ENCODE measurements at regions not wholly inside any gene's neighbourhood (a gene's known extent, or its start where the extent isn't known, plus 50 kb on each side); places are given as distances from the start of the nearest gene placed in this dataset.

- ChIA-PET CTCF (no interaction called here), POLR2A (no interaction called here)
- H3K9me3 Mint-ChIP-seq (ENCODE audit: low read depth) = peaks cover 3% of the 10 kb centered on the region
- DNase-seq (no peak), ATAC-seq (no peak)
- no peaks in the 10 kb centered on the region for H3K27me3 Mint-ChIP-seq
- H3K36me3 Mint-ChIP-seq (ENCODE audit: low read depth) = peaks cover 4% of the 10 kb centered on the region
- H3K4me3 Mint-ChIP-seq = no peak overlapping the region
- no peaks in the 10 kb centered on the region for H3K4me1 Mint-ChIP-seq
- intact Hi-C loops (cut with DNase I, micrococcal nuclease) = no loop called here
- H3K27ac Mint-ChIP-seq = no peak overlapping the region
These were observed 85.5 kb downstream of the RMI2 start for GRCh38 chr16:11430601-11431317.

GRCh38 chr16:11431915-11432465, 86.7 kb downstream of the RMI2 start:
- Mint-ChIP-seq H3K36me3 (ENCODE audit: low read depth) (peaks cover 4% of the 10 kb centered on the region), H3K4me3 (no peak overlapping the region), H3K27ac (no peak overlapping the region), H3K27me3 (no peaks in the 10 kb centered on the region), H3K4me1 (no peaks in the 10 kb centered on the region), H3K9me3 (ENCODE audit: low read depth) (peaks cover 3% of the 10 kb centered on the region)
- intact Hi-C loops (cut with DNase I, micrococcal nuclease) = no loop called here
- POLR2A ChIA-PET = no interaction called here
- CTCF ChIA-PET = interaction anchor here (0.8 to 1.7 kb wide), 4 partner anchors 13 to 39 kb away, joined by 3 to 5 read pairs (median 4); no protein-coding TSS in a partner anchor
- DNase-seq (no peak), ATAC-seq (no peak)

DNA sequence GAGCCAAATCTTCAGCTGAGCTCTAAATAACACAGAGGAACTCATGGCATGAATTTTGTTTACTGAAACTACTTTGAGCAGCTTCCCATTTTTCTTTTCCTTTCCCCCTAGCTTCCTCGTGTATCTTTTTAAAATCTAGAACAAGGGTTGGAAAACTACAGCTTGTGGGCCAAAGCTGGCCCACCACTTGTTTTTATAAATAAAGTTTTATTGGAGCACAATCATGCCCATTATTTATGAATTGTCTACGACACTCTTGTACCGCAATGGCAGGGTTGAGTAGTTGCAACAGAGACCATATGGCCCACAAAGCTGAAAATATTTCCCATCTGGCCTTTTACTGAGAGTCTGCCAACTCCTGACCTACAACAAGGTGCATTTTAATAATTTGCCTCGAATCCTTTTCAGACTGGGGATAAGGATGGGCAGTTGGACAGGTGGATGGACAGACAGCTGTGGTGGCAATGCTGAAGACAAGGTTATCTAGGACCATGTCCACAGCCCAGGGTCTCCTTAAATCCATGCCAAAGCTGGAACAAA, 87.7 kb downstream of the RMI2 start:
- Mint-ChIP-seq H3K4me3 (no peak overlapping the region), H3K27me3 (no peaks in the 10 kb centered on the region), H3K4me1 (no peaks in the 10 kb centered on the region), H3K27ac (no peak overlapping the region), H3K9me3 (ENCODE audit: low read depth) (peaks cover 3% of the 10 kb centered on the region), H3K36me3 (ENCODE audit: low read depth) (peaks cover 4% of the 10 kb centered on the region)
- ChIA-PET POLR2A (no interaction called here), CTCF (interaction anchor here (0.6 to 1.7 kb wide), 4 partner anchors 12 to 759 kb away, joined by 3 to 5 read pairs (median 4); no protein-coding TSS in a partner anchor)
- no peak for DNase-seq
- no peak for ATAC-seq
- intact Hi-C loops (cut with DNase I, micrococcal nuclease) = no loop called here

DNA sequence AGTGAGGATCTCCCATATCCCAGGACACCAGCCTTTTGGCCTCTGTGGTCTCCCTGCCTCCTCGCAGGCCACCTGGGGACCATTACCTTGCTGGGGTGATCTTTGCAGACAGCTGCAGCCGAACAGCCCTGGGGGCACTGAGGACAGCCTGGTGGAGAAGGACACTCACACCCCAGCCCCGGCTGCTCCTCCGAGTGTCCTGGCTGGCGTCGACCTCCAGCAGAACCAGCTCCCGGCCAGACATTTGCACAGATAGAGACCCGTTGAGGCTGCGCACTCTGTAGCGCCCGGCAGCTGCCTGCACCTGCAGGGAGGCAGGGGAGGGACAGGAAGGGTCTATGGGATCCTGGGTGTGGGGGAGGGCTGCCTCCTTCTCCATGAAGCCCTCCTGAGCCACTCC, 90.3 kb downstream of the RMI2 start:
- DNase-seq (no peak), ATAC-seq (no peak)
- H3K4me3 Mint-ChIP-seq = no peak overlapping the region
- CTCF ChIA-PET = interaction anchor here (1.4 kb wide), 1 partner anchor 27 kb away, joined by 4 read pairs; no protein-coding TSS in a partner anchor
- no peaks in the 10 kb centered on the region for H3K27me3 Mint-ChIP-seq
- POLR2A ChIA-PET = interaction anchor here (0.7 kb wide), 1 partner anchor 307 kb away, joined by 4 read pairs; the partner anchor contains the start of gene TXNDC11
- H3K9me3 Mint-ChIP-seq (ENCODE audit: low read depth) = peaks cover 12% of the 10 kb centered on the region
- H3K36me3 Mint-ChIP-seq (ENCODE audit: low read depth) = peaks cover 8% of the 10 kb centered on the region
- H3K4me1 Mint-ChIP-seq = no peaks in the 10 kb centered on the region
- intact Hi-C loops (cut with DNase I, micrococcal nuclease) = no loop called here
- no peak overlapping the region for H3K27ac Mint-ChIP-seq

GRCh38 chr16:11437069-11437468, 91.8 kb downstream of the RMI2 start:
- H3K4me3 Mint-ChIP-seq = no peak overlapping the region
- no peaks in the 10 kb centered on the region for H3K4me1 Mint-ChIP-seq
- intact Hi-C loops (cut with DNase I, micrococcal nuclease) = no loop called here
- H3K27ac Mint-ChIP-seq = no peak overlapping the region
- no peaks in the 10 kb centered on the region for H3K27me3 Mint-ChIP-seq
- CTCF ChIA-PET = interaction anchor here (0.8 kb wide), 1 partner anchor 20 kb away, joined by 4 read pairs; no protein-coding TSS in a partner anchor
- ATAC-seq (no peak), DNase-seq (no peak)
- POLR2A ChIA-PET = no interaction called here
- H3K9me3 Mint-ChIP-seq (ENCODE audit: low read depth) = peaks cover 14% of the 10 kb centered on the region
- peaks cover 6% of the 10 kb centered on the region for H3K36me3 Mint-ChIP-seq (ENCODE audit: low read depth)

GRCh38 chr16:11439790-11440656, 94.8 kb downstream of the RMI2 start:
- ATAC-seq (no peak), DNase-seq (no peak)
- ChIA-PET POLR2A (no interaction called here), CTCF (no interaction called here)
- Mint-ChIP-seq H3K36me3 (ENCODE audit: low read depth) (peaks cover 4% of the 10 kb centered on the region), H3K27me3 (no peaks in the 10 kb centered on the region), H3K4me3 (no peak overlapping the region), H3K9me3 (ENCODE audit: low read depth) (peaks cover 12% of the 10 kb centered on the region), H3K4me1 (no peaks in the 10 kb centered on the region), H3K27ac (no peak overlapping the region)
- intact Hi-C loops (cut with DNase I, micrococcal nuclease) = no loop called here

- Mint-ChIP-seq H3K4me1 (no peaks in the 10 kb centered on the region), H3K9me3 (ENCODE audit: low read depth) (peaks cover 12% of the 10 kb centered on the region), H3K27ac (no peak overlapping the region), H3K4me3 (no peak overlapping the region), H3K27me3 (no peaks in the 10 kb centered on the region), H3K36me3 (ENCODE audit: low read depth) (peaks cover 4% of the 10 kb centered on the region)
- DNase-seq (no peak), ATAC-seq (no peak)
- intact Hi-C loops (cut with DNase I, micrococcal nuclease) = no loop called here
- CTCF ChIA-PET = no interaction called here
- POLR2A ChIA-PET = no interaction called here
These were observed 95.4 kb downstream of the RMI2 start for GRCh38 chr16:11440657-11441012.

DNA sequence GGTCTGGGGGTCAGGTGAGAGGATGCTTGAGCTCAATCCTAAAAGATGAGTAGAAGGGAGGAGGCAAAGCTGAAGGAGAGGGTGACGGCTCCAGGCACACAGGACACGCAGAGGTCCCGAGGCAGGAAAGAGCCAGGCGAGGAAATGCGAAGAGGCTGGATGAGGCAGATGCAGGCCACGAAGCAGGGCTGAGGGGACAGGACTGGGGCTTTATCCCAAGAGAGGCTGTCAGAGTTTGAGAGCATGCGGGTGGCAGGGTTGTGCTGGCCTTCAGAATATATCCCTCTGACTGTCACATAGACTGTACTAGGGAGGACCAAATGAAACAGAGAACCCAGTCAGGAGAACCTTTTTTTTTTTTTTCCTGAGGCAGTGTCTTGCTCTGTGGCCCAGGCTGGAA, 100.2 kb downstream of the RMI2 start:
- no peak overlapping the region for H3K27ac Mint-ChIP-seq
- intact Hi-C loops (cut with DNase I, micrococcal nuclease) = no loop called here
- ATAC-seq (no peak), DNase-seq (no peak)
- ChIA-PET POLR2A (no interaction called here), CTCF (interaction anchor here (1.0 to 1.4 kb wide), 2 partner anchors 13 to 38 kb away, joined by 4 read pairs; no protein-coding TSS in a partner anchor)
- H3K27me3 Mint-ChIP-seq = no peaks in the 10 kb centered on the region
- no peak overlapping the region for H3K4me3 Mint-ChIP-seq
- peaks cover 4% of the 10 kb centered on the region for H3K9me3 Mint-ChIP-seq (ENCODE audit: low read depth)
- no peaks in the 10 kb centered on the region for H3K4me1 Mint-ChIP-seq
- no peaks in the 10 kb centered on the region for H3K36me3 Mint-ChIP-seq (ENCODE audit: low read depth)

- no peak overlapping the region for H3K27ac Mint-ChIP-seq
- H3K9me3 Mint-ChIP-seq (ENCODE audit: low read depth) = no peaks in the 10 kb centered on the region
- H3K4me1 Mint-ChIP-seq = no peaks in the 10 kb centered on the region
- intact Hi-C loops (cut with DNase I, micrococcal nuclease) = no loop called here
- H3K36me3 Mint-ChIP-seq (ENCODE audit: low read depth) = no peaks in the 10 kb centered on the region
- ChIA-PET POLR2A (no interaction called here), CTCF (interaction anchor here (0.6 kb wide), 1 partner anchor 51 kb away, joined by 3 read pairs; no protein-coding TSS in a partner anchor)
- H3K4me3 Mint-ChIP-seq = no peak overlapping the region
- DNase-seq (no peak), ATAC-seq (no peak)
- H3K27me3 Mint-ChIP-seq = no peaks in the 10 kb centered on the region
These were observed 101.4 kb downstream of the RMI2 start for GRCh38 chr16:11446566-11447119.

DNA sequence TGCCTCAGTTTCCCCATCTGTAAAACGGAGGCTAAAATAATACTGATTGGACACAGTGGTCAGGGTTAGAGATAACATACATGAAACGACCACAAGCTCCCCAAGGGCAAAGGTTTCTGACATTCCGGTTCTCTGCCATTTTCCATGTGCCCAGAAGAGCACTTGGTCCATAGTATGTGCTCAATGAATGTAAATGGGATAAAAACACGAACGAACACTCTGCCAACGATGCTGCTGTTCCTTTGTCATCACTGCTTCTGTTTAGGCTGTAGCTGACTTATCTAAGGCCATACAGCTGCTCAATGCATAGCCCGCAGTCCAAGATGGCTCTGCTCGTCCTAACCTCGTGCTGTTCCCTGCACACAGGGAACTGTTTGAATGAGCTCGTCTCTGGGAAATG, 102.0 kb downstream of the RMI2 start:
- H3K27ac Mint-ChIP-seq = no peak overlapping the region

DNA sequence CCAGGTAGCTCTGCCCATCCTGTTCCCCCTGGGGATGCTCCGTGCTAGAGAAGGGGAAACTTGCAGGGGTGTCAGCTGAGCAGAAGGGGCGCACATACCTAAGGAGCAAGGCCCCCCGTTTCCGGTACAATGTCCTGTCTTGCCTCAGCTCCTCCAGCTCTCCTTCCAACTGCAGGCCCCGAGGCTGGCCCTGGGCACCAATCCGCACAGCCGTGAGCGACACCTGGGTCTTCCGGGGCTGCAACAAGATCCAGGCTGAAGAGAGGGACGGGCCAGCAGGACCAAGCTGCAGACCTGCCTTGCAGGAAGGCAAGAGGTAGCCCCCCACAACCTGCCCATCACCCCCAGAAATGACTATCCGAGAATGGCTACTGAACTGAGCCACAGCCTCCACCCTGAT, 102.6 kb downstream of the RMI2 start:
- H3K36me3 Mint-ChIP-seq (ENCODE audit: low read depth) = no peaks in the 10 kb centered on the region
- H3K9me3 Mint-ChIP-seq (ENCODE audit: low read depth) = no peaks in the 10 kb centered on the region
- ATAC-seq = no peak
- DNase-seq = no peak
- no peak overlapping the region for H3K27ac Mint-ChIP-seq
- no peaks in the 10 kb centered on the region for H3K27me3 Mint-ChIP-seq
- POLR2A ChIA-PET = no interaction called here
- H3K4me1 Mint-ChIP-seq = no peaks in the 10 kb centered on the region
- intact Hi-C loops (cut with DNase I, micrococcal nuclease) = no loop called here
- H3K4me3 Mint-ChIP-seq = no peak overlapping the region
- CTCF ChIA-PET = interaction anchor here (0.5 to 0.6 kb wide), 2 partner anchors 447 to 538 kb away, joined by 3 read pairs; no protein-coding TSS in a partner anchor

More for the DNA sequence above, 102.0 kb downstream of the RMI2 start:
- ChIA-PET POLR2A (no interaction called here), CTCF (interaction anchor here (0.6 kb wide), 2 partner anchors 51 to 446 kb away, joined by 3 read pairs; no protein-coding TSS in a partner anchor)
- Mint-ChIP-seq H3K27me3 (no peaks in the 10 kb centered on the region), H3K4me1 (no peaks in the 10 kb centered on the region), H3K36me3 (ENCODE audit: low read depth) (no peaks in the 10 kb centered on the region), H3K9me3 (ENCODE audit: low read depth) (no peaks in the 10 kb centered on the region), H3K4me3 (no peak overlapping the region)
- ATAC-seq = no peak
- intact Hi-C loops (cut with DNase I, micrococcal nuclease) = no loop called here
- DNase-seq = no peak
